NCI-H774 (cell line): ENCODE measurements at regions not wholly inside any gene's neighbourhood (a gene's known extent, or its start where the extent isn't known, plus 50 kb on each side); places are given as distances from the start of the nearest gene placed in this dataset.
"Not testable (repeated sequence)": the region's sequence is repeated elsewhere in the genome, so short reads cannot be mapped to it uniquely, and the experiment has no call there.

Experiments
- DNase-seq: peaks from one replicate; lab custom pipeline; 2025; lab: John Stamatoyannopoulos, UW

DNA sequence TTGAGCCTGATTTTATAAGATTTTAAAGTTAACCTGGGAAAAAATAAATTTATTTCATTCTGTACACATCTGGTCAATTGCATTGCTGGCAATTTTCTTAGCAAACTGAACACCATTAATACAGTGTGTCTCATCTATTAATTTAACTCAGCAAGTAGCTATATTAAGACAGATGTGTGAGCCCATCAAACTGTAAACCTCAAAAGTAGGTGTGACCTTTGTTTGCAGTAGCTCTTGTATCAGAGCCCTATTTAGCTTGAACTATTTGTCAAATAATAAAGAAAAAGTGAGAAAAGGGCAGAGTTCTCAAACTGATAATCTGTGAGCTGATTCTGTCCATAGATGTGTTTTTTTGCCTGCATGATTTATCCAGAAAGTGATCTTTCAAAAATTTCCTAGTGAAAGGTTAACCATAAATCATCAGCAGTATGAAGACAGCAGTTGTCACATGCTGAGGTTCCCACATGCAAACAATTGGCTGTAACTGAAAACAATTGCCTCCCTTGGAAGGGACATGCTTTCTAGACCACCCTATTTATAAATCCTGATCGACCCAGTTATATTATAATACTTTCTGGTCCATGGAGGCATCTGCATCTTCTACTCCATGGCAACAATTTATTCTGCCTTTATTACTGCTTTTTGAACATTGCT, 646.5 kb downstream of the NSUN3 start:
- no peak for DNase-seq

DNA sequence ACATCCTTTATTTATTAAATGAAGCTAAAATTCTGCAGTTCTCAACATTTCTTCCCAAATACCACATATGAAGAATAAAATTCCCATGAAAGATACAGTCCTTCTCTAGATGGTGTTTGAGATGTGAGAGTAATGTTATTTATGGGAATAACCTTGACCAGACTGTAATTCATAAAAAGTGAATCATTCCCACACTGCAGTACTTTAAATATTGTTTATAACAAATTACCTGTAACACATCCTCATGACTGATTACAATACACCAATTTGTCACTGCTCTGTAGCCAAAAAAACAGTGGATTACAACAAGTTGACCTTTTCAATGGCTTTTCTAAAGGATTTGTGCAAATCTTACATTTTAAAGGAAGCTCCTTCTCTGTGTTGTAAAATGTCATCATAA, 651.3 kb downstream of the NSUN3 start:
- DNase-seq = no peak

DNA sequence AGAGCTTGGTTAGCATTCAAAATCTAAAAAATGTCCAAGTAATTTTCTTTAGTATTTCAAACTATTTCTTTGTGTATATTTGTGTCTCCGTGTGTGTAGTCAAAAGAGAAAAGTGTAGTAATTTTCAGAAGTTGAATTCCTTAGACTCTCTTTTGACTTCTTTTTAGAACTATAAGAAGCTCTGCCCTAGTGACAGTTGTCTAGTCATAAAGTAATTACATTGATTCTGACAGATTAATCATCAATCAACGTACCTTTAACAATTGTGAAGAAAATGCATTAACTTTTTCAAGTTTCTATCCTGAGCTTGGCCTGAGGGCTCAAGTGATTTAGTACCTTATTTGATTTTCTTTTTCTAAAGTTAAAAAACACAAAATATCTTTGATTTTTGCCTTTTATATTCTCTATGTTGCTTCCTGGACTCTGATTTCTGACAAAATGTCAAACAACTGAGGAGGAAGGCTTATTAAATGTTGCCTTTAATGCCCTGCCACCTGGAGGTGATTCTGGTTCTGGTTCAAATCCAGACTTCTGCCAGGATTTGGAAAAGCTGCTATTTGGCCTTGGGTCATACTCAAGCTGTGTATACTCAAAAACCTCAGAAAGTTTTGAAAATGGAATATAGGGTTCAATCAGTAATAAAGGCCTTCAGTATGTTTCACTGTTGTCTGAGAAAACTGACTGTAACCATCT, 653.6 kb downstream of the NSUN3 start:
- DNase-seq = no peak

DNA sequence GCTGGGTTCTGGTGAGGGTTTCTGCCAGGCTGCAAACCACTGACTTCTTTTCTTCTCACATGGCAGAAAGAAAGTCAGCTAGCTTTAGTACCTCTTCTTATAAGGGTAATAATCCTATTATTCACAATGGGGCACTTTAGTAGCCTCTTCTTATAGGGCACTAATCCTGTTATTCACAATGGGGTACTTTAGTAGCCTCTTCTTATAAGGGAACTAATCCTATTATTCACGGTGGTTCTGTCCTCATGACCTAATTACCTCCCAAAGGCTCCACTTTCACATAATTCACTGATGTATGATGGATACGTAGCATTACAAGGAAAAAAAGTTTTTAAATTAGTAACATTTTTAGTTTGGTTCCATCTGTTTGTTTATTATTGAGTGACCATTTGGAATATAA, 671.3 kb downstream of the NSUN3 start:
- no peak for DNase-seq

DNA sequence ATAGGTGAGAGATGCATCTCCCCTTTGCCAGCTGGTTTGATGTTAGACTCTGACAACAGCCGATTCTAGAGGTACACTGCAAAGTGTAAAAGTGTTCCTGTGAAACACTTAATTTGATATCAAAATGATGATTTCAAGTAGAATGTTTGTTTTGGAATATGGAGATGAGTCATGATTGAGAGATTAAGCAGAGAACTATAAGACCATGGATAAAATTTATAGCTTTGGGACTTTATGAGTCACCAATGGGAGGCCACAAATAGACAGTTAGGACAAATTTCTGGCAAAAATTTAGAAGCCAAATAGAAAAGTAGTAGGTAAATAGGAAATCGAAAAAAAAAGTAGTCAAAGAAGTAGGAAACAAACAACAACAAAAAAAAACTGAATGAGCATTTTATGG, 672.5 kb downstream of the NSUN3 start:
- no peak for DNase-seq

DNA sequence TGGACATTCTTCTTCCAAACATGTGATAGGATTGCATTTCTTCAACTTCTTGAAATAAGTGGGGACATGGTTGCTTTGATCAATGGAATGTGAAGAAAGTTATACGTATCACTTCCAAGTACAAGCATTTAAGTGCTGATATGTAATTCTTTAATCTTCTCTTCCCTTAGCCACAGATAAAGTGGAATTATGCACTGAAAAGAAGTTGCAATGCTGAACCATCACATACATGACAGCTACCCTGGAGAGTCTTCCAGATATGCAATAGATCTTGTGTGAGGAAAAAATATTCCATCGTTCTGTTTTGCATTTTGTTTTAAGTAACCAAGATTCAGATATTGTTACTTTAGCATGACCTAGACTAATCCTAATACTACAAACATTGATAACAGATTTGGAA, 674.3 kb downstream of the NSUN3 start:
- DNase-seq = no peak

DNA sequence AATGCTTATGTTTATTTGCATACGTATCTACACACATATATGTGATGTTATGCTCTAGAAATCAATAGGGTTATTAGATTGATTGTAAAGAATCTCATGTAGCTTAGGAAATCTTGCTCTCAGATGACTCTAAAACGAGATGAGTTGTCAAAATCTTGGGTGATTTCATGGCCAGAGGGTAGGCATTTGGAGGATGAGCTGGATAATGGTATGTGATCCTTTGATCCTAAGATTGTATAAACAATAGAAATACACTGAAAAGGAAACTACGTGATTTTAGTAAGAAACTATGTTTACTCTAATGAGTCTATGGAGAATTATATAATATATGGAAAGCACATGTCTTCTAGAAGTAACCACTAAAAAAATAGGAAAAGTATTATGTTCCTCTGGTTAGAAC, 676.6 kb downstream of the NSUN3 start:
- DNase-seq = no peak

DNA sequence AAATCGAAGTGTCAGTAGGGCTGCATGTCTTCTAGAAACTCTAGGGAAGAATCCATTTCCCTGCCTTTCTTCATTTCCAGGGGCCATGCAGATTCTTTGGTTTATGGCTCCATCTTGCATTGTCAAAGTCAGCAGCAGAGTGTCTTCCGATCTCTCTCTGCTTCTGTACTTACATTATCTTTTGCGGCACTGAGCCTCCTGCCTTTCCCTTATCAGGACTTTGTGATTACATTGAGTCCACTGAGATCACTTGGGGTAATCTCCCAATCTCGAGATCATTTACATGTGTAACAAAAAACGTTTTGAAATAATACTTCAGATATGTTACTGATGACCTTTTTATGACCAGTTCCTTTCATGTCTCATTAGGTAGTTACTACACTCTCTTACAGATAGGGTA, 695.9 kb downstream of the NSUN3 start:
- no peak for DNase-seq

DNA sequence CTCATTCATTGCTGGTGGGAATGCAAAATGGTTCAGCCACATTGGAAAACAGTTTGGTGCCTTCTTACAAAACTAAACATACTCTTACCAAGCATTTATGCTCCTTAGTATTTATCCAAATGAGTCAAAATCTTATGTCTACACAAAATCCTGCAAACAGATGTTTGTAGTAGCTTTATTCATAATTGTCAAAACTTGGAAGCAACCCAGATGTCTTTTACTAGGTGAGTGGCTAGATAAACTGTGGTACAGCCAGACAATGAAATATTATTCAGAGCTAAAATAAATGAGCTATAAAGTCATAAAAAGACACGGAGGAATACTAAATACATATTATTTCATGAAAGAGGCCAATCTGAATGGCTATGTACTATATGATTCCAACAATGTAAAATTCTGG, 709.5 kb downstream of the NSUN3 start:
- no peak for DNase-seq

DNA sequence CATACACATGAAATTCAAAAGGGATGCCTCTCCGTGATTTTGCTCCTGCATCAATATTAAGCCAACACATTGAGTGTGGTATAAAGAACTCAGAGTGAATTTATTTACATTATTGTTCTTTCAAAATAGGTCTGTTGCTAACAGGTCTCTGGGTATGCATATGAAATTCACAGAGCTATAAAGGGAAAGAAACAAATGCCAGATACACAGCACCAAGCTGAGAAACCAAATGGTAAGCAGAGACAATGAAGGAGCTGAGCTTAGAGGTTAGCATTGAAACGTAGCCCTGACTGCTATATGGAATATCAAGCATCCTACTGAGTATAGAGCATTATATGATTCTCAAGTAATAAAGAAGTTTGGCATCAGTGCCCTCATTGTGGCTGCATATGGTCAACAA, 712.9 kb downstream of the NSUN3 start:
- DNase-seq = no peak

DNA sequence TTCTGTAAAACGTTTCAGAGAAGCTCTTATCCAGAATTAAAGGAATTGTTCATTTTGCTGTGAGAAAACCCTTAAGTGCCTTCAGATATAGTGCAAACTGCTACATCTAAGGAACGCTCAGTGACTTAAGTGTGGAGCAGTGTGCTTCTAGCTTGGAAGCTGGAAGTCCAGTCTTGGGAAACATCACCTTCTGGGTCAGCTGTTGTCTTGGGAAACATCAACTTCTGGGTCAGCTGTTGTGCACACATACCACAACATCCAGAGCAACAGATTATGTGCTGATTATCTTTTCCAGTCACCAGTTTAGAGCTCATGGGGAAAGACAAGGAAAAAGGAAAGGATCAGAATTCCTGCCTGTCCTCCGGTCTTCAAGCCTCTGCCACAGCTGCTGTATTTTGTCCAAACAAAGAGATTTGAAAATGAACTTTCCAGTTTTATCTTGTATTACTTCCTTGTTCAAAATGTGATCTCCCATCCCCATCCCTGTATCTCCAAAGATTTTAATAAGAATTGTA, 713.6 kb downstream of the NSUN3 start:
- DNase-seq = no peak

DNA sequence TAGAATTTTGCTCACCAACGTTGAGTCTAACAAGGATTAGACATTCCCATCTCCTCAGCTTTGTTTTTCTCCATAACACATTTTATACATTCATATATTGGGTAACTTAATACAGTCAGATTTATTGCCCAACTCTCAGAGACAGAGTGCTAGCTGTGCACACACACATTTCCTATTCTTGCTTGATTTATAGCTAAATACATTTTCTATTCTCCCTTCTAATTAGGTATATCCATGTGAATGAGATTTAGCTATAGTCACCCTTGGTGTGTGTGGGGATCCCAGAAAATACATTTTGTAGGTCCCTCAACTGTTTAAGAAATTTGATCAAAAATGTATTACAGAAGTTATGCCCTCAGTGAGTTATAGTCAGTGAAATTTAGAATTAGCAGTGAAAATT, 715.4 kb downstream of the NSUN3 start:
- no peak for DNase-seq

DNA sequence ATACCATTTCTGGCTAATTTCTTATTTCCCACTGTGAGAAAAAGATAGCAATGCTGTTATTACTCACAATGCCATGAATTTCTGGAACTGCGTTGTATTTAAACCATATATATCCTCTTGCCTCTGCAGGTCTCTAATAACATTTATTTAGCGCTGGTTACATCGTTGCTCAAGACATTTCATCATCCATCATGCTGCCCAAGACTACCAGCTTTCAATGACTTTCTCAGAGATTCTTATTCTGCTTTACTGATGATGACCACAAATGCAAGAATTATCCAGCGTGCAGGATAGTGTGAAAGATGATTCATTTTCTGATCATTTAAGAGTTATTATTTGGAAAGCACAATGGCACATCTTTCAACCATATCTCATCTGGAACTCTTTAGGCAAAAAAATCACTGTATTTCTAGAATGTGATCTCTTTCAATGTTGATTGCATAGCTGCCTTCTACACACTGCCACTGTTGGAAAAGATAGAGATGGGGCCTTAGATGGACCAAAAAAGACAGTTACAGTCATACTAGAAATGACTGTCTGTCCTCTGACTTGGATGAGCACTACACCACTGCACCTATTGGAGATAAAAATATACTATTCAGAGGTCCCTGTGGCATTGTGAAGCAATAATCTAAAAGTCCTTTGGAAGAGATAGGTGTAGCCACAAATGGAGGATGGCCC, 716.1 kb downstream of the NSUN3 start:
- no peak for DNase-seq

DNA sequence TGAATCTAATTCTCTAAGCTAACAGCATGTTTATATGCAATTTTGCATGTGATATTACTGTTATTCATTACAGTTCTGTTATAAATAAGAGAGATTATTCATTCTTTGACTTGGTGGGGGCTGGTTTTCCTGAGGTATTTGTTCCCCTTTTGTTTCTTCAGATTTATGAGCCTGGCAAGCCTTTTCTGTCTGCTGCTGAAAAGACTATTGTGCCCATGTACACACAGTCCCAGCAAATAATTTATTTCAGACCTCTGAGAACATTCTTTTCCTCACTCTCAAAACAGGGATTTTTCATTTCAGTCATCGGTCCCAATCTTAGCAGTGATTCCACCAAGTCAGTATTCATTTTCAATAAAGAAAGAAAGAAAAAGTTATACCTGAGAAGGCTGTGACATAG, 716.8 kb downstream of the NSUN3 start:
- no peak for DNase-seq

DNA sequence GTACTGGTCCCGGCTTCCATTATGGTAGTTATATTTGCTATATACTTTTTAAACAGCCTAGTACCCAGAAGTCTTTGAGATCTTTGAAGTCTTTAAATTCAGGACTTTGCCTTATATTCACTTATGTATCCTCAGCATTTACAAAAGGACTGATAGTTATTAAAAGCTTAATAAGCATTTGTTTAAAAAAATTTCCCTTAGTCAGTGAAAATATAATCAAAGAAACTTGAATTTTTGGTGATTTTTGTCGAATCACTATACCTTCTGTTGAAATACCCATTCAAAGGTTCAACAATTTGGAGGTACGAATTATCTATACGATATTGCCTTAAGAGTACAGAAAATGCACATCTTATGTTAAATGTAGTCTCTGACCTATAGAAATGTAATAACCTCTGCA, 721.4 kb downstream of the NSUN3 start:
- DNase-seq = no peak

DNA sequence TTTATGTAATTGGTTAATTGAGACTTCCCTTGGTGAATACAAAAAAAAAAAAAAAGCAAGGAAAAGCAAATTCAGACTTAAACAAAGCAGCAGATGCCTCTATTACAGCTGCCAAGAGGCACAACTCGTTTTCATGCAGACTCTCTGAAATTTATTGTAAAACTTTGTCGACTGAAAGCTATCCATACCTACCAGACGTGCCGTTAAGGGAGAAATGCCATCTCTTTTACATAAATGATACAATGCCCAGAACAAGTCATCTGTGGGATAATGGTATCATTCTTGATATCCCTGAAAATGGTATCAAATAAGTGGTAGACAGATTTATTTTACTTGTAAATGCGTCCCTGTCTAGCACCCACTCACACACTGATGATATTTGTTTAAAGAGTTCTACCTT, 724.2 kb downstream of the NSUN3 start:
- DNase-seq = no peak

DNA sequence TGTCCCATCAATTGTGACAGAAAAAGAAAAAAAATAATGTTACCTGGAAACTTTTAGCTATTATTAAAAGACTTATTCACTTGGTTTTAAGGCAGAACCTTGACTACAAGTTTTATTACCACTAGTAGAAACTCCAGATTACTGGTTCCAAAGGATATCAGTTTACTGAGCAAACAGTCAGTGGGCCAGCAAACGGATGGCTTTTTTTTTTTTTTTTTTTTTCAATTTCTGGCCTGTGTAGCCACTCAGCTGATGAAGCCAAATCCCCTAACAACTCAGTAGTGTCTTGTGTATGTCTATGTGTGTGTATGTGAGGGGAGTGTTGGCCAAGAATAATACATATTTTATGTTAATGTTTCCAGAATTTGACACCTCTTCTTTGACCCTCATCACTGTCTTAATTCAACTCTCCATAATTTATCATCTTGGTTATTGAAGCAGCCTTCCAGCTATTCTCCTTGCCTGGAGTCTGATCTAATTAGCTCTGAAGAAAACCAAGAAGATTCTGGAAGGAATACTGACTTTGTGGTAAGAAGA, 724.9 kb downstream of the NSUN3 start:
- DNase-seq = no peak

DNA sequence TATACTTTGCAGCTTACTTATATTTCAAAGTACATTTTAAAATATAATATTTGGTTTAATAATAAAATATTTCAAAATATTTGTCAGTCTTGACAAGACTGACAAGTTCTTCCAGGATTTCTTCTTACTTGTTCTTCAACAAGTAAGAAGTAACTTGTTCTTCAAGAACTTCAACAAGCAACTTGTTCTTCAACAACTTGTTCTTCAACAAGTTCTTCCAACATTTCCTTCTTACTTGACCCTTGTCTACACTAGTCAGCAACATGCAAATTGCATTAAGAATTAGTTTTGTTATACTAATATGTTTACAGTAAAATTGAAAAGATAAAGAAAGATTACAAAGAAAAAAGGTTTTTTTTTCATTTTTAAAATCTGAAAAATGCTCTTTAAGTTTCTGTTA, 731.7 kb downstream of the NSUN3 start:
- no peak for DNase-seq

DNA sequence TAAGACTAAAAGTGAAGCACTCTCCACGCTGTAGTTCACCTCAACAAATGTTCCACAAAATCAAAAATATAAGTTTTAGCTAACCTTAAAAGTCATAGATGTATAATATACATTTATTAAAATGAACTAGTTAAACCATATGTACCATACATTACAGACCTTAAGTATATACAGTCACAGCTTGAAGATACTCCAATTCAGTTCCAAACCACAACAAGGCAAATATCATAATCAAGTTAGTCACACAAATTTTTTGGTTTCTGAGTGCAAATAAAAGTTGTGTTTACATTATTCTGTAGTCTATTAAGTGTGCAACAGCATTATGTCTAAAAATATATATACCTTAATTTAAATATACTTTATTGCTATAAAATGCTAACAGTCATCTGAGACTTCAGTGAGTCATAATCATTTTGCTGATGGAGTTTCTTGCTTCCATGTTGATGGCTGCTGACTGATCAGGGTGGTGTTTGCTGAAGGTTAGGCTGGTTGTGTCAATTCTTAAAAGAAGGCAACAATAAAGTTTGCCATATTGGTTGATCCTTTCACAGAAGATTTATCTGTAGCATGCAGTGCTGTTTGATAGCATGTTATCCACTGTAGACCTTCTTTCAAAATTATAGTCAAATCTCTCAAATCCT, 736.7 kb downstream of the NSUN3 start:
- no peak for DNase-seq

DNA sequence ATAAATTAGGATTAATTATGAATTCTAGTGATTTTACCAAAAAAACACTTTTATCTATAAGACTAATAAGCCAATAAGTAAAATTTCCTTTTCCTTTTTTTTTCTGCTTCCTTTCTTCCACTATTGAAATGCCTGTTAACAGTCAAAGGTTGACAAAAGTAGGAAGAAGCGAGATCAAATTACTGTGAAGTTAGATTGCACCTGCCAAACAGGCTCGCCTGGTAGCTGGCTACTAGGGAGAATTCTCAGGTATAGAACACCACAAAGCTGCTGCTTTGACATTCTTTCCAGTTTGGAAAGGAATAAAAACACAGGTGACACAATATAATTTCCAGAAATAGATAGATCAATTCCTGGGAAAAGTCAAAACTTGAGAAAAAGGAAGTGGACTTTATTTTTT, 749.0 kb downstream of the NSUN3 start:
- DNase-seq = peak; percentile 13

DNA sequence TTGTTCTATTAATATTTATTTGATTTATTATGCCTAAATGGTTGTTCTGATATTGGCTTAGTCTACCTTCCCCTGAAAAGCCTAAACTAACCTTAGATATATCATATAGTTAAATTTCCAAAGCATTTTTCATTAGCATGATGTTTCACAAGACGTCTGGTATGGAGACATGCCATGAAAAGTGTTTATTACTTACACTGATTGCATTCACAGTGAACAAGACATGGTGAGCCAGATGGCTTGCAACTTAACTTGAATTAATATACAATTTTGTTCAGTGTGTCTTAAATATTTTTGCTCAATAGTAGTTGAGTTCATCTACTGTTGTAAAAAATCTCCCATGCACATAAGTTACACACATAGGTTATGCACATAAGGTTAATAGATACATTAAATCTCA, 758.4 kb downstream of the NSUN3 start:
- DNase-seq = no peak

DNA sequence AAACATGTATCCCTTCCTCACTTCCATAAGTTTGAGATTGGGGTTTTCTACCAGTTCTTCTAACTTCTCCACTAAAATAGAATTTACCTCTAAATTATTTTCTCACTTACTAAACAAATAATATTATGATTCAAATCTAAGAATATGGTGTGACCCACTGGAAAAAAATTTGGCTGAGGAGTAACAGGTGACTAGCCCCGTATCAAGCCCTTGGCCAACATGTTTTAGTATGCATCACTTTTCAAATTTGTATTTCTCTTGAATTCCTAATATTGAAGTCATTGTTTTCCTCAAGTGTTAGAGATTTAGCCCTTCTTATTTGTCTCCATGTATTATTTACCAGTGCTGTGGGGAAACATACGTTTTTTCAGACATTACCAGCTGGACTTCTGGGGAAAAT, 759.4 kb downstream of the NSUN3 start:
- no peak for DNase-seq

DNA sequence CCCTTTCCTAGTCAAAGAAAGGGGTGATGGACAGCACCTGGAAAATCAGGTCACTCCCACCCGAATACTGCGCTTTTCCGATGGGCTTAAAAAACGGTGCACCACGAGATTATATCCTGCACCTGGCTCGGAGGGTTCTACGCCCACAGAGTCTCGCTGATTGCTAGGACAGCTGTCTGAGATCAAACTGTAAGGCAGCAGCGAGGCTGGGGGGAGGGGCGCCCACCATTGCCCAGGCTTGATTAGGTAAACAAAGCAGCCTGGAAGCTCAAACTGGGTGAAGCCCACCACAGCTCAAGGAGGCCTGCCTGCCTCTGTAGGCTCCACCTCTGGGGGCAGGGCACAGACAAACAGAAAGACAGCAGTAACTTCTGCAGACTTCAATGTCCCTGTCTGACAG, 783.4 kb downstream of the NSUN3 start:
- not testable (repeated sequence) for DNase-seq
